K562 (cell line): ENCODE measurements at regions not wholly inside any gene's neighbourhood (a gene's known extent, or its start where the extent isn't known, plus 50 kb on each side); places are given as distances from the start of the nearest gene placed in this dataset.

Experiments
- ATAC-seq: fragments of 200-7000 bp; cut with Tn5 transposase; 3 replicates; pipeline ENCODE4 v1.9.1; 2020; ENCODE audit warnings: moderate library complexity
- BruUV-seq: library from RNA; stranded (reverse); fragments of 400-500 nt; replicated peaks from 2 replicates; lab custom pipeline; 2021; lab: Mats Ljungman, UMichigan
- CTCF ChIA-PET: fragments of 300-600 bp; formaldehyde crosslinking; extraction: SDS; loops from one replicate; lab custom pipeline; 2021; ENCODE audit warnings: low intra/inter-chr PET ratio; lab: Yijun Ruan, JAX
- POLR2A ChIA-PET: fragments of 300-600, 350-650 bp; sonication (Branson Sonifier 250); formaldehyde crosslinking; extraction: SDS; loops from one replicate; lab custom pipeline; 2021; ENCODE audit warnings: antibody characterized with exemption, inconsistent platforms; lab: Yijun Ruan, JAX
- DNase-seq, 4 experiments: peaks; one replicate each; pipeline versions ENCODE4 v3.0.0 to v3.0.0-alpha.2; 2011 to 2018; ENCODE audit warnings: low spot score in 3 of 4, mixed read lengths in 3 of 4; ENCODE audit errors: extremely low read depth in 1 of 4
- FAIRE-seq: peaks from 2 replicates; lab custom pipeline; 2011; peaks lifted over from hg19 to GRCh38; lab: Jason Lieb, UNC
- H2AFZ ChIP-seq: 2 replicates; pipeline ENCODE4 v1.6.0; 2011; ENCODE audit warnings: low read depth, low read length, control low read depth, inconsistent platforms
- H3K27ac ChIP-seq: fragments of 200-600 bp; 3 replicates; pipeline ENCODE4 v1.8.0; 2011; ENCODE audit warnings: low read depth, mild to moderate bottlenecking, control low read depth, inconsistent platforms, low read length, moderate library complexity, mixed read lengths; ENCODE audit errors: extremely low read depth
- H3K27me3 ChIP-seq, 2 experiments: fragments of 300-600 bp in 1 of 2; 2 replicates in 1 of 2; 3 replicates in 1 of 2; pipeline versions ENCODE4 v1.6.0 to v1.8.0; 2011; ENCODE audit warnings: inconsistent platforms in 2 of 2, low read length in 2 of 2, mild to moderate bottlenecking in 1 of 2, mixed read lengths in 1 of 2, moderate library complexity in 1 of 2; ENCODE audit not compliant: control insufficient read depth in 2 of 2, insufficient read depth in 2 of 2
- H3K36me3 ChIP-seq: fragments of 300-600 bp; 3 replicates; pipeline ENCODE4 v1.8.0; 2011; ENCODE audit warnings: mild to moderate bottlenecking, low read length, inconsistent platforms; ENCODE audit not compliant: control insufficient read depth, insufficient read depth
- H3K4me1 ChIP-seq, 2 experiments: fragments of 200-600 bp in 1 of 2; replicated peaks in 1 of 2; 2 replicates in 1 of 2; 3 replicates in 1 of 2; pipeline versions ENCODE4 v1.5.1 to v1.8.0; 2011; ENCODE audit warnings: inconsistent platforms in 2 of 2, low read length in 2 of 2, mild to moderate bottlenecking in 1 of 2, mixed read lengths in 1 of 2, moderate library complexity in 1 of 2; ENCODE audit not compliant: control insufficient read depth in 2 of 2, insufficient read depth in 2 of 2
- H3K4me2 ChIP-seq: 2 replicates; pipeline ENCODE4 v1.6.1; 2011; ENCODE audit warnings: low read length, control low read depth, inconsistent platforms, mixed read lengths; ENCODE audit not compliant: insufficient read depth
- H3K4me3 ChIP-seq: fragments of 200-600 bp; sonication (generic), shearing (Covaris generic); 2 replicates; pipeline ENCODE4 v1.5.1; 2016; ENCODE audit warnings: control low read depth, inconsistent platforms
- H3K79me2 ChIP-seq: fragments of 200-600 bp; 3 replicates; pipeline ENCODE4 v1.8.0; 2011; ENCODE audit warnings: low read length, inconsistent platforms; ENCODE audit not compliant: control insufficient read depth, insufficient read depth
- H3K9ac ChIP-seq, 2 experiments: 2 replicates each; pipeline versions ENCODE4 v1.6.0 to v1.6.1; 2011; ENCODE audit warnings: low read depth in 2 of 2, low read length in 2 of 2, control low read depth in 1 of 2, inconsistent platforms in 1 of 2, mild to moderate bottlenecking in 1 of 2, mixed read lengths in 1 of 2; ENCODE audit not compliant: insufficient read depth in 1 of 2
- H3K9me1 ChIP-seq: one replicate; pipeline ENCODE4 v1.6.0; 2011; ENCODE audit warnings: inconsistent platforms, mild to moderate bottlenecking, low read length, moderate library complexity; ENCODE audit not compliant: control insufficient read depth, insufficient read depth
- H3K9me3 ChIP-seq: replicated peaks from 2 replicates; pipeline ENCODE4 v1.5.1; 2011; ENCODE audit warnings: low read depth, low read length, inconsistent platforms; ENCODE audit not compliant: control insufficient read depth, insufficient read depth
- H4K20me1 ChIP-seq: replicated peaks from 2 replicates; pipeline ENCODE4 v1.6.1; 2011; ENCODE audit warnings: low read length, inconsistent platforms, mixed read lengths; ENCODE audit not compliant: control insufficient read depth, insufficient read depth
- MCM3 ChIP-seq: fragments of 450-650 bp; IDR thresholded peaks from 2 replicates; pipeline ENCODE4 v1.6.1; 2016
- WGBS: fragments of 100-300 bp; shearing (Covaris generic); methylation state at CpG from one replicate; pipeline ENCODE4 v1.1.6; 2016; ENCODE audit warnings: low coverage, mixed read lengths; ENCODE audit not compliant: insufficient coverage; ENCODE audit errors: missing lambda C conversion rate; 5-methylcytosine and 5-hydroxymethylcytosine counted together
- in situ Hi-C: fragments of 300-500 bp; cut with MboI; formaldehyde crosslinking; loops from 4 replicates; pipeline ENCODE4 v1.15.0; 2018; ENCODE audit warnings: inconsistent platforms, mixed read lengths
- intact Hi-C: fragments of 100-400 bp; cut with micrococcal nuclease; formaldehyde crosslinking; loops from 2 replicates; pipeline ENCODE4 v1.14.2; 2022
- TF ChIP-seq, protein P1 (sequence below): fragments of 450-650 bp; IDR thresholded peaks from 2 replicates; pipeline ENCODE4 v1.6.1; 2016; ENCODE audit warnings: mild to moderate bottlenecking, moderate library complexity

DNA sequence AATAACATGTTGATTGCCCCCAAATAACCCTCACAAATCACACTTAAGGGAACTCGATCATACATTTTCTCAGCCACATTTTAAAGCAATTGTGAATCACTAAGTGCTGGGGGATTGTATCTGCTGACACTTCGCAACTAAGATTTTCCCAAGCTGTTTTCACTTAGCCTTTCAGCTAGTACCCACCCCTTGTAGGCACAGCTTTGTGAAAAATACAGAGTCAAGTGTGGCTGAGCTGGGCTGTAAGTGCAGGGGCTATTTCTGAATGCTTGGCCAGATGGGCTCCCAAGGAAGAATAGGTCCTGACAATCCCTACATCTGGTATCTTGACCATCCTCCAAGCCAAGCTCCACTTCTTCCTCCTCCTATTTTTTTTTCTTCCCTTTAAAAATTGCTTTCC, 289.2 kb upstream of the NMUR2 start:
- no peaks in the 10 kb centered on the region for H4K20me1 ChIP-seq
- no peaks in the 10 kb centered on the region for H3K9me1 ChIP-seq
- H3K79me2 ChIP-seq = no peaks in the 10 kb centered on the region
- WGBS = 0% methylated on average over 2 of the region's 2 CpGs
- FAIRE-seq (no peak), DNase-seq (no peak), ATAC-seq (no peak)
- no peak overlapping the region for H3K4me3 ChIP-seq
- H3K27ac ChIP-seq = no peak overlapping the region
- intact Hi-C loops = no loop called here
- in situ Hi-C loops = no loop called here
- H3K27me3 ChIP-seq = no peaks in the 10 kb centered on the region
- POLR2A ChIA-PET = interaction anchor here (0.6 kb wide), 1 partner anchor 24 kb away, joined by 3 read pairs; no protein-coding TSS in a partner anchor
- no peaks in the 10 kb centered on the region for H3K9me3 ChIP-seq
- CTCF ChIA-PET = no interaction called here
- H3K36me3 ChIP-seq = no peaks in the 10 kb centered on the region
- no peak overlapping the region for H2AFZ ChIP-seq
- TF ChIP-seq, protein P1, sequence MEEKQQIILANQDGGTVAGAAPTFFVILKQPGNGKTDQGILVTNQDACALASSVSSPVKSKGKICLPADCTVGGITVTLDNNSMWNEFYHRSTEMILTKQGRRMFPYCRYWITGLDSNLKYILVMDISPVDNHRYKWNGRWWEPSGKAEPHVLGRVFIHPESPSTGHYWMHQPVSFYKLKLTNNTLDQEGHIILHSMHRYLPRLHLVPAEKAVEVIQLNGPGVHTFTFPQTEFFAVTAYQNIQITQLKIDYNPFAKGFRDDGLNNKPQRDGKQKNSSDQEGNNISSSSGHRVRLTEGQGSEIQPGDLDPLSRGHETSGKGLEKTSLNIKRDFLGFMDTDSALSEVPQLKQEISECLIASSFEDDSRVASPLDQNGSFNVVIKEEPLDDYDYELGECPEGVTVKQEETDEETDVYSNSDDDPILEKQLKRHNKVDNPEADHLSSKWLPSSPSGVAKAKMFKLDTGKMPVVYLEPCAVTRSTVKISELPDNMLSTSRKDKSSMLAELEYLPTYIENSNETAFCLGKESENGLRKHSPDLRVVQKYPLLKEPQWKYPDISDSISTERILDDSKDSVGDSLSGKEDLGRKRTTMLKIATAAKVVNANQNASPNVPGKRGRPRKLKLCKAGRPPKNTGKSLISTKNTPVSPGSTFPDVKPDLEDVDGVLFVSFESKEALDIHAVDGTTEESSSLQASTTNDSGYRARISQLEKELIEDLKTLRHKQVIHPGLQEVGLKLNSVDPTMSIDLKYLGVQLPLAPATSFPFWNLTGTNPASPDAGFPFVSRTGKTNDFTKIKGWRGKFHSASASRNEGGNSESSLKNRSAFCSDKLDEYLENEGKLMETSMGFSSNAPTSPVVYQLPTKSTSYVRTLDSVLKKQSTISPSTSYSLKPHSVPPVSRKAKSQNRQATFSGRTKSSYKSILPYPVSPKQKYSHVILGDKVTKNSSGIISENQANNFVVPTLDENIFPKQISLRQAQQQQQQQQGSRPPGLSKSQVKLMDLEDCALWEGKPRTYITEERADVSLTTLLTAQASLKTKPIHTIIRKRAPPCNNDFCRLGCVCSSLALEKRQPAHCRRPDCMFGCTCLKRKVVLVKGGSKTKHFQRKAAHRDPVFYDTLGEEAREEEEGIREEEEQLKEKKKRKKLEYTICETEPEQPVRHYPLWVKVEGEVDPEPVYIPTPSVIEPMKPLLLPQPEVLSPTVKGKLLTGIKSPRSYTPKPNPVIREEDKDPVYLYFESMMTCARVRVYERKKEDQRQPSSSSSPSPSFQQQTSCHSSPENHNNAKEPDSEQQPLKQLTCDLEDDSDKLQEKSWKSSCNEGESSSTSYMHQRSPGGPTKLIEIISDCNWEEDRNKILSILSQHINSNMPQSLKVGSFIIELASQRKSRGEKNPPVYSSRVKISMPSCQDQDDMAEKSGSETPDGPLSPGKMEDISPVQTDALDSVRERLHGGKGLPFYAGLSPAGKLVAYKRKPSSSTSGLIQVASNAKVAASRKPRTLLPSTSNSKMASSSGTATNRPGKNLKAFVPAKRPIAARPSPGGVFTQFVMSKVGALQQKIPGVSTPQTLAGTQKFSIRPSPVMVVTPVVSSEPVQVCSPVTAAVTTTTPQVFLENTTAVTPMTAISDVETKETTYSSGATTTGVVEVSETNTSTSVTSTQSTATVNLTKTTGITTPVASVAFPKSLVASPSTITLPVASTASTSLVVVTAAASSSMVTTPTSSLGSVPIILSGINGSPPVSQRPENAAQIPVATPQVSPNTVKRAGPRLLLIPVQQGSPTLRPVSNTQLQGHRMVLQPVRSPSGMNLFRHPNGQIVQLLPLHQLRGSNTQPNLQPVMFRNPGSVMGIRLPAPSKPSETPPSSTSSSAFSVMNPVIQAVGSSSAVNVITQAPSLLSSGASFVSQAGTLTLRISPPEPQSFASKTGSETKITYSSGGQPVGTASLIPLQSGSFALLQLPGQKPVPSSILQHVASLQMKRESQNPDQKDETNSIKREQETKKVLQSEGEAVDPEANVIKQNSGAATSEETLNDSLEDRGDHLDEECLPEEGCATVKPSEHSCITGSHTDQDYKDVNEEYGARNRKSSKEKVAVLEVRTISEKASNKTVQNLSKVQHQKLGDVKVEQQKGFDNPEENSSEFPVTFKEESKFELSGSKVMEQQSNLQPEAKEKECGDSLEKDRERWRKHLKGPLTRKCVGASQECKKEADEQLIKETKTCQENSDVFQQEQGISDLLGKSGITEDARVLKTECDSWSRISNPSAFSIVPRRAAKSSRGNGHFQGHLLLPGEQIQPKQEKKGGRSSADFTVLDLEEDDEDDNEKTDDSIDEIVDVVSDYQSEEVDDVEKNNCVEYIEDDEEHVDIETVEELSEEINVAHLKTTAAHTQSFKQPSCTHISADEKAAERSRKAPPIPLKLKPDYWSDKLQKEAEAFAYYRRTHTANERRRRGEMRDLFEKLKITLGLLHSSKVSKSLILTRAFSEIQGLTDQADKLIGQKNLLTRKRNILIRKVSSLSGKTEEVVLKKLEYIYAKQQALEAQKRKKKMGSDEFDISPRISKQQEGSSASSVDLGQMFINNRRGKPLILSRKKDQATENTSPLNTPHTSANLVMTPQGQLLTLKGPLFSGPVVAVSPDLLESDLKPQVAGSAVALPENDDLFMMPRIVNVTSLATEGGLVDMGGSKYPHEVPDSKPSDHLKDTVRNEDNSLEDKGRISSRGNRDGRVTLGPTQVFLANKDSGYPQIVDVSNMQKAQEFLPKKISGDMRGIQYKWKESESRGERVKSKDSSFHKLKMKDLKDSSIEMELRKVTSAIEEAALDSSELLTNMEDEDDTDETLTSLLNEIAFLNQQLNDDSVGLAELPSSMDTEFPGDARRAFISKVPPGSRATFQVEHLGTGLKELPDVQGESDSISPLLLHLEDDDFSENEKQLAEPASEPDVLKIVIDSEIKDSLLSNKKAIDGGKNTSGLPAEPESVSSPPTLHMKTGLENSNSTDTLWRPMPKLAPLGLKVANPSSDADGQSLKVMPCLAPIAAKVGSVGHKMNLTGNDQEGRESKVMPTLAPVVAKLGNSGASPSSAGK = no peak
- TF ChIP-seq MCM3 = no peak
- TF ChIP-seq, all 486 proteins: peak for 0
- Histone ChIP-seq H3K9ac (no peak overlapping the region), H3K4me2 (no peak overlapping the region), H3K4me1 (no peaks in the 10 kb centered on the region)
- BruUV-seq = no TSS peak
